HS-27A (cell line): ENCODE measurements at regions not wholly inside any gene's neighbourhood (a gene's known extent, or its start where the extent isn't known, plus 50 kb on each side); places are given as distances from the start of the nearest gene placed in this dataset.

Experiments used
- DNase-seq: peaks from one replicate; pipeline ENCODE4 v3.0.0-alpha.2; 2012; ENCODE audit warnings: low read depth, missing footprints

- DNase-seq, result no peak
These were observed 185.4 kb upstream of the OSR1 start for GRCh38 chr2:19543663-19544383.

GRCh38 chr2:19542796-19543662, 184.6 kb upstream of the OSR1 start:
- no peak for DNase-seq

DNA sequence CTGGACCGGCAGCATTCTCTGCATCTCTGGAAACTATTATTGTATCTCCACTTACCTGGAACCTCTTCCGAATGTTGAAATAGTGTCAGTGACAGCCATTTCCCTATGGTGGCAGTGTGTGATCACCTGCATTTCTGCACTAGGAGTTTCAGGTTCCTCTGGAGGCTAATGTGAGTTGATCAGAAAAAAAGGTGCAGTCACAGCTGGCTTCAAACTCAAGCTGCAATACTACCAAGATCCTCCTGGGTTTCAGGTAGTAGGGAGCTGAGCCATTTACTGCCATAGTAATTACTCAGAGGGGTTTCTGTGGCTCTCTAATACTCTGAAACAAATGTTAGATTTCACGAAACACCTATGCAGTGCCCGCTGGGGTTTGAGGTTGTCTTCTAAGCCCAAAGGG, 183.5 kb upstream of the OSR1 start:
- no peak for DNase-seq

DNA sequence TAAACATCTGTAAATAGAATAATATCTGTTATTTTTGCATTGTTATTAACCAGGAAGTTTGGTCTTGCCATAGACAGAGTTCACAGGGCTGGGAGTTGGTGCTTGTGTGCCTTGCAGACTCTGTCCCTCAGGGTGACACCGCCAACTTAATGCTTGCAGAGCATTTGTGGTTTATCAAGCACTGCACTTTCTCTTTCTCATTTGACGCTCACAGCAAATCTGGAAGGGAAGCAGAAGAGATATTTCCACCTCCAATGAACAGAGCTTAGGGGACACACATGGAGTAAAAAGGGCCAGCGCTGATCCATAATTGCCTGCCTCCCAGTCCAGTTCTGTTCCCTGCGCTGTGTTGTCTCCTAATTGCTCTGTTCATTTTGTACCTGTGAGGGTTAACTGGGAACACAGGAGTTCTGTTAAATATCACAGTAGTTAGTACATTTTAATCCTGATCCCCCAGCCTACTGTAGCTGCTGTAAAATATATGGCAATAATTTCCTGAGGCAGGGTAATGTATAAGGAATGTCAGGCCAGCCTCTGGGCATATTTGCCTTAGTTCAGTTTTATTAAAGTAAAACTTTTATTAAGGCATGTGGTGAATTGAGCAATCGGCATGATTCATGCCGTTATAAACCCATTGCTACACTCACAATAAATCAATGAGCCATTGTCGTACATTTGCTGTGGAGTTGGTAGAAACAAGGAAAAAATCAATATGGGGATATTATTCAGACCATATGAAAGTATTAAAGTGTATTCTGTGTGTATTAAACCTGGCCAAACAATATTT, 182.5 kb upstream of the OSR1 start:
- peak; percentile 77 for DNase-seq

- DNase-seq, result peak; percentile 90
These were observed 180.1 kb upstream of the OSR1 start for GRCh38 chr2:19538411-19538963.

GRCh38 chr2:19536136-19536535, 177.7 kb upstream of the OSR1 start:
- no peak for DNase-seq

DNA sequence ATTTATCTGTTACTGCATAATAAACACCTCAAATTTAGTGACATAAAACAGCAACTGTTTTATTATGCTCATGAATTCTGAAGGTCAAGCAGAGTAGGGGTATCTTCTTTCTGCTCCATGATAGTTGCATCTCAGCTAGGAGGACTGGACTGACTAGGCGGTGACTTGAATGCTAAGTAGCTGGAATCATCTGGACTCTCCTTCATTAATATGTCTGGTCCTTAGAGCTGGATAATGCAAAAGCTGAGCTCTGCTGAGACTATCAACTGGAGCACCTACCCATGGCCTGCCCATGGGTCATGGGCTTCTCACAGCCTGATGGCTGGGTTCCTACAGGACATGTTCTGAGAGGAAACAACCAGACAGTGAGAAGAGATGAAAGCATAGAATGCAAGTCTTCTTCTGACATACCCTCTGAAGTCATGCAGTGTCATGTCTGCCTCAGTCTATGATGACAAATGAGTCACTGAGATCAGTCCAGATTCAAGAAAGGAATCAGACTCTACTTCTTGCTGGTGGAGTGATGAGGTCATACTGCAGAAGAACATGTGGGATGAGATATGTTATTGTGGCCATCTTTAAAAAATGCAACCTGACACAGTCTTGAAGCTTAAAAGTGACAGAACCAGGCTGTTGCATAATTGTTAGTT, 174.2 kb upstream of the OSR1 start:
- DNase-seq, result no peak

- DNase-seq, result no peak
These were observed 171.3 kb upstream of the OSR1 start for GRCh38 chr2:19529677-19530076.

GRCh38 chr2:19527771-19528170, 169.3 kb upstream of the OSR1 start:
- DNase-seq, result no peak

DNA sequence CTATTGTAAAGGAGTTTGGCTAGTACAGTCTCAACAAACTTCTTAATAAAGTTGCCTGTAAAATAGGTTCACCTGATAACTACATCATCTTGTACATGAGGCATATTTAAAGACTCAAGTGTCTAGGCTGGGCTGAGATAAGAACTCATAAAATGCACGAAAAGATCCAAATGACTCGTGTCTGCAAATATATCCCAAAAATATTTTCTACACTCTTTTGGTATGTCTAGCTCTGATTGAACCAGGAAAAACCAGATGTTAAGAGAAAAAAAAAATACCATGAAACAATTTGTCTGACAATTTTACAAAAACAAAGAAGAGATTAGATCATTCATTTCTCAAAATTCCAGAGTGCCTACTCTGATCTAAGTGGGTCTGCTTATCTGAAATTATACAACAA, 166.9 kb upstream of the OSR1 start:
- no peak for DNase-seq

GRCh38 chr2:19519045-19519444, 160.6 kb upstream of the OSR1 start:
- DNase-seq, result no peak

- no peak for DNase-seq
These were observed 148.7 kb upstream of the OSR1 start for GRCh38 chr2:19507137-19507536.

GRCh38 chr2:19505199-19506136, 147.0 kb upstream of the OSR1 start:
- DNase-seq, result no peak

- no peak for DNase-seq
These were observed 146.2 kb upstream of the OSR1 start for GRCh38 chr2:19504400-19505198.

DNA sequence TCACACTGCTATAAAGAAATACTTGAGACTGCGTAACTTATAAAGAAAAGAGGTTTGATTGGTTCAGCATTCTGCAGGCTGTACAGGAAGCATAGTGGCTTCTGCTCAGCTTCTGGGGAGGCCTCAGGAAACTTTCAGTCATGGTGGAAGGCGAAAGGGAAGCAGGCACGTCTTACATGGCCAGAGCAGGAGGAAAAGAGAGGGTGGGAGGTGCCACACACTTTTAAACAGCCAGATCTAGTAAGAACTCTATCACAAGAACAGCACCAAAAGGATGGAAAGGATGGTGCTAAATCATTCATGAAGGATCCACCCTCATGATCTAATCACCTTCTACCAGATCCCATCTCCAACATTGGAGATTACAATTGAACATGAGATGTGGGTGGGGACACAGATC, 145.5 kb upstream of the OSR1 start:
- no peak for DNase-seq

- DNase-seq, result no peak
These were observed 145.0 kb upstream of the OSR1 start for GRCh38 chr2:19503406-19503805.

GRCh38 chr2:19500126-19500525, 141.7 kb upstream of the OSR1 start:
- DNase-seq, result no peak

GRCh38 chr2:19496646-19497045, 138.2 kb upstream of the OSR1 start:
- DNase-seq, result no peak

DNA sequence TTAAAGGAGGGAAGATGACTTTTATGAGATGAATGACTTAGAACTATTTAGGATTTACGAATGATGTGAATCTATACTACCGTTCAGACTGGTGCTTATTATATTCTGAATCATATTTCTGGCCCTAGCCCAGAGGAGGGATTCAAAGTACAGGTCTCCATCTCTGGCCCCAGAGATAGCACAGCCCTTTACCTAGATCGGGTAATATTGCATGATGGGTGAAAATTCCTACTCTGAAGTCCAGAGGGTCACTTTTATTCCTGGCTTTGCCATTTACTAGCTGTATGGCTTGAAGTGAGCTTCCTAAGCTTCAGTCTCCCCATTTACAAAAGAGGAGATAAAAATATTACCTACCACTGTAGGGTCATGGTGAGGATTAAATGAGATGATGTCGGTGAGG, 135.8 kb upstream of the OSR1 start:
- DNase-seq, result no peak

DNA sequence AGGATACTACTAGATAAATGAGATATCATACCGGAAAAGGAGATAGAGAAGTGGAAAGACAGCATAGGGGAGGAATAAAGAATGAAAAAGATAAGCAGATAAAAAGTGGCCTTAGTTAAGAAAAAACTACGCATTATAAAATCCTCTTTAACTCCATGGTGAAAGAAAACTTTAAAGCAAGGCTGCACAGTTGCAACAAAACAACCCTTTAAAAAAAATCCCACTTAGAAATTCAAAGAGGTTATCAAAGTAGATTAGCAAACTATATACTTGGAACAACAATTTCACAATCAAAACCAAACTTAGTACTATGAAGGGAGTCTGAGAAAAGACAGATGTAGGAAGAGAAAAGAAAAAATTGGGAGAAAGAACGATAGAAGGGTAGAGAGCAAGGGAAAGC, 133.4 kb upstream of the OSR1 start:
- no peak for DNase-seq
